Activated CD8-positive, alpha-beta T cell treated with anti-CD3 and anti-CD28 coated beads, Interleukin-2, amount 10 ng/mL, durations not matched to agents 7 days and 5 days (primary cell): ENCODE measurements at regions not wholly inside any gene's neighbourhood (a gene's known extent, or its start where the extent isn't known, plus 50 kb on each side); places are given as distances from the start of the nearest gene placed in this dataset.

Experiments
- ATAC-seq: fragments of 150-1000 bp; cut with Tn5 transposase; one replicate; pipeline ENCODE4 v1.10.0; 2021; ENCODE audit warnings: moderate library complexity
- CTCF ChIA-PET: fragments of 350-600 bp; sonication (Branson Sonifier 250); formaldehyde crosslinking; loops from one replicate; lab custom pipeline; 2021; ENCODE audit warnings: antibody characterized with exemption; lab: Charles Lee
- POLR2A ChIA-PET: fragments of 350-600 bp; sonication (Branson Sonifier 250); formaldehyde crosslinking; loops from one replicate; lab custom pipeline; 2021; ENCODE audit warnings: antibody characterized with exemption; lab: Charles Lee
- DNase-seq: peaks from one replicate; pipeline ENCODE4 v3.0.0-alpha.2; 2020
- H3K27ac Mint-ChIP-seq: one replicate; pipeline ENCODE4 v1.8.0; 2021; ENCODE audit warnings: mild to moderate bottlenecking, mixed read lengths
- H3K27me3 Mint-ChIP-seq: one replicate; pipeline ENCODE4 v1.8.0; 2021; ENCODE audit warnings: low read depth, mixed read lengths
- H3K36me3 Mint-ChIP-seq: one replicate; pipeline ENCODE4 v1.8.0; 2021; ENCODE audit warnings: low read depth, mixed read lengths
- H3K4me1 Mint-ChIP-seq: one replicate; pipeline ENCODE4 v1.8.0; 2021; ENCODE audit warnings: low read depth, mixed read lengths
- H3K4me3 Mint-ChIP-seq: one replicate; pipeline ENCODE4 v1.8.0; 2021; ENCODE audit warnings: mild to moderate bottlenecking, mixed read lengths
- H3K9me3 Mint-ChIP-seq: one replicate; pipeline ENCODE4 v1.8.0; 2022; ENCODE audit warnings: mixed read lengths; ENCODE audit not compliant: insufficient read depth

- no peaks in the 10 kb centered on the region for H3K36me3 Mint-ChIP-seq
- ATAC-seq (no peak), DNase-seq (no peak)
- no peaks in the 10 kb centered on the region for H3K27me3 Mint-ChIP-seq
- no peak overlapping the region for H3K4me3 Mint-ChIP-seq
- H3K9me3 Mint-ChIP-seq, result peaks cover 11% of the 10 kb centered on the region
- no peak overlapping the region for H3K27ac Mint-ChIP-seq
- POLR2A ChIA-PET, result interaction anchor here (0.6 kb wide), 1 partner anchor 357 kb away, joined by 3 read pairs; no protein-coding TSS in a partner anchor
- H3K4me1 Mint-ChIP-seq, result no peaks in the 10 kb centered on the region
- CTCF ChIA-PET, result no interaction called here
Measured at GRCh38 chr17:53101706-53102105, 721.0 kb upstream of the KIF2B start.

DNA sequence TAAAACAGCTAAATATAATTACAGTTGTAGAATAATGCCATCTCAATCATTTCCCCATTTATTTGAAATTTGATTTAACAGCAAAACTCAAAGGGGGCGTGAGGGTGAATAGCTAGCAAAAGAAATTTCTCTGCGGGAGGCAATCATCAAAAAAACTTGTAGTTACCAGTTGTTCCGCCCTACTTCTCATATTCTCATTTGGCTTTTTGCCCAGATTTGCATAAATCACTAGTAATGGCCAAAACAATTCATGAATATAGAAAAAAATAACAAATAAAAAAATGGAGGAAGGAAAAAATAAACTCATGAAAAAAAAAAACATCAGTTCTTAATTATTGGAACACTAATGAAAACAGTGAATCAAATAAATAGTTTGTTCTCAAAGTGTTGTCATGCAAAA lies 722.6 kb upstream of the KIF2B start:
- no peak overlapping the region for H3K4me3 Mint-ChIP-seq
- POLR2A ChIA-PET, result no interaction called here
- H3K27ac Mint-ChIP-seq, result no peak overlapping the region
- DNase-seq (no peak), ATAC-seq (no peak)
- H3K36me3 Mint-ChIP-seq, result no peaks in the 10 kb centered on the region
- peaks cover 14% of the 10 kb centered on the region for H3K9me3 Mint-ChIP-seq
- H3K4me1 Mint-ChIP-seq, result no peaks in the 10 kb centered on the region
- CTCF ChIA-PET, result no interaction called here
- H3K27me3 Mint-ChIP-seq, result no peaks in the 10 kb centered on the region

DNA sequence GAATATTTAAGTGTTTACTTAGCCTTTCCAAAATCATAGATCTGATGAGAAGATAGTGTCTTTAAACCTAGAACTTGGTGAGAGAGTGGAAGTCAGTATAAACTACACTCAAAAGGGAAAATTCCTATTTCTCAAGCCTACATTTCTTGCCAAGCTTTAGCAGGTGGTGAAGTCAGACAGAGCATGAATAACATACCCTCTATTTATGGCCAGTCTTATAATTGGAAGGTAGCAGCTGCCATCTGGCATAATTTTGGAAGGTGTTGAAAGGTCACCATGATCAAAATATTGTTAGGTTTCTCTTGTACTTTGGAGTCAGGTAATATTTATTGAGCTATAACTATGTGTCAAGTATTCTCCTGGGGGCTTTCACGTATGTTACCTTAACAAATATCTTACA lies 729.3 kb upstream of the KIF2B start:
- H3K4me3 Mint-ChIP-seq, result no peak overlapping the region
- no peak overlapping the region for H3K27ac Mint-ChIP-seq
- DNase-seq (no peak), ATAC-seq (no peak)
- H3K27me3 Mint-ChIP-seq, result no peaks in the 10 kb centered on the region
- H3K4me1 Mint-ChIP-seq, result no peaks in the 10 kb centered on the region
- H3K9me3 Mint-ChIP-seq, result peaks cover 12% of the 10 kb centered on the region
- no peaks in the 10 kb centered on the region for H3K36me3 Mint-ChIP-seq
- CTCF ChIA-PET, result no interaction called here
- POLR2A ChIA-PET, result no interaction called here

DNA sequence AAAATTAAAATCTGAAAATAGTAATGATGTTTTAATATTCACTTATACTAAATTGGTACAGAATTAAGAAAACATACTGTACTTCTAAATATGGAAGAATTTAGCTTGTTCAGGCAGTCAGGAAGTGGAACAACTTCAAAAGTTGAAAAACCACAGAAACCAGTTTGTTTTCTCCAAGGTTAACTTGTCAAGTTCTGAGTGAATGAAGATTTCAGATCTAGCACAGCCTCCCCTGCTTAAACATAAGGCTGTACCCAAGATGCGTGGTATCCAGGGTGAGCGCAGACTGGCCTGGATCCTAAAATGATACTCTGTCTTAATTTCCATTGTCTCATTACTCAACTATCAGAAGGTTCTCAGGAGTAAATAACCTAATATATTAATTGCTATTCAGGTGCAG lies 730.7 kb upstream of the KIF2B start:
- Mint-ChIP-seq H3K27ac (no peak overlapping the region), H3K4me3 (no peak overlapping the region), H3K4me1 (no peaks in the 10 kb centered on the region), H3K9me3 (peaks cover 12% of the 10 kb centered on the region), H3K36me3 (no peaks in the 10 kb centered on the region), H3K27me3 (no peaks in the 10 kb centered on the region)
- ChIA-PET CTCF (no interaction called here), POLR2A (interaction anchor here (0.6 kb wide), 1 partner anchor 423 kb away, joined by 4 read pairs; no protein-coding TSS in a partner anchor)
- ATAC-seq, result no peak
- DNase-seq, result no peak

GRCh38 chr17:53090770-53091169 lies 732.0 kb upstream of the KIF2B start:
- CTCF ChIA-PET, result no interaction called here
- Mint-ChIP-seq H3K27me3 (no peaks in the 10 kb centered on the region), H3K4me1 (no peaks in the 10 kb centered on the region), H3K4me3 (no peak overlapping the region), H3K27ac (no peak overlapping the region), H3K9me3 (peaks cover 6% of the 10 kb centered on the region), H3K36me3 (no peaks in the 10 kb centered on the region)
- POLR2A ChIA-PET, result no interaction called here
- DNase-seq (no peak), ATAC-seq (no peak)

- CTCF ChIA-PET, result no interaction called here
- Mint-ChIP-seq H3K4me1 (no peaks in the 10 kb centered on the region), H3K27ac (no peak overlapping the region), H3K9me3 (peaks cover 6% of the 10 kb centered on the region), H3K4me3 (no peak overlapping the region), H3K27me3 (no peaks in the 10 kb centered on the region), H3K36me3 (no peaks in the 10 kb centered on the region)
- DNase-seq (no peak), ATAC-seq (no peak)
- POLR2A ChIA-PET, result no interaction called here
Measured at GRCh38 chr17:53088481-53088880, 734.2 kb upstream of the KIF2B start.

GRCh38 chr17:53061446-53061845 lies 761.3 kb upstream of the KIF2B start:
- no peaks in the 10 kb centered on the region for H3K27me3 Mint-ChIP-seq
- ChIA-PET CTCF (no interaction called here), POLR2A (no interaction called here)
- no peak for ATAC-seq
- DNase-seq, result no peak
- peaks cover 17% of the 10 kb centered on the region for H3K9me3 Mint-ChIP-seq
- no peaks in the 10 kb centered on the region for H3K36me3 Mint-ChIP-seq
- no peak overlapping the region for H3K4me3 Mint-ChIP-seq
- H3K27ac Mint-ChIP-seq, result no peak overlapping the region
- no peaks in the 10 kb centered on the region for H3K4me1 Mint-ChIP-seq

GRCh38 chr17:53058031-53058430 lies 764.7 kb upstream of the KIF2B start:
- DNase-seq (no peak), ATAC-seq (no peak)
- no peaks in the 10 kb centered on the region for H3K36me3 Mint-ChIP-seq
- CTCF ChIA-PET, result no interaction called here
- H3K4me1 Mint-ChIP-seq, result no peaks in the 10 kb centered on the region
- POLR2A ChIA-PET, result no interaction called here
- H3K4me3 Mint-ChIP-seq, result no peak overlapping the region
- H3K27me3 Mint-ChIP-seq, result no peaks in the 10 kb centered on the region
- peaks cover 16% of the 10 kb centered on the region for H3K9me3 Mint-ChIP-seq
- H3K27ac Mint-ChIP-seq, result no peak overlapping the region

DNA sequence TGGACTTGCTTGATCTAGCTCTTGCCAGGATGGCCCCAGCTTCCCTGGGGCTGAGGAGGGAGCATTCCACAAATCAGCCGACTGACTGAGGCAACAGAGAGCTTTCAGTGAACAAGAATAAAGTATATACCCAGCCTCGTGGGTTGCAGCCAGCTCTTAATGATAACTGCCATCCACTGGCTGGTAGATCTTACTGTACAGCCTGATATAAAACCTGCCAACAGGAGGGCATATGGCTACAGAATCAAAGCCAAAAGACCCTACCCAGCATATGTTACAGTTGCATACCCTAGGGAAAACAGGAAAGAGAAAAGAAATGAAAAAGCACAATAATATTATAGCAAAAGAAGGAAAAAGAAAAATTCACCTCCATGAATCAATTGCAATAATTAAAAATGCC lies 775.9 kb upstream of the KIF2B start:
- Mint-ChIP-seq H3K27me3 (no peaks in the 10 kb centered on the region), H3K9me3 (peaks cover 11% of the 10 kb centered on the region), H3K4me3 (no peak overlapping the region), H3K36me3 (no peaks in the 10 kb centered on the region), H3K4me1 (no peaks in the 10 kb centered on the region), H3K27ac (no peak overlapping the region)
- ATAC-seq, result no peak
- ChIA-PET CTCF (no interaction called here), POLR2A (no interaction called here)
- DNase-seq, result no peak

GRCh38 chr17:53039981-53040380 lies 782.7 kb upstream of the KIF2B start:
- no peaks in the 10 kb centered on the region for H3K36me3 Mint-ChIP-seq
- CTCF ChIA-PET, result no interaction called here
- POLR2A ChIA-PET, result no interaction called here
- no peaks in the 10 kb centered on the region for H3K9me3 Mint-ChIP-seq
- ATAC-seq (no peak), DNase-seq (no peak)
- H3K27ac Mint-ChIP-seq, result no peak overlapping the region
- no peaks in the 10 kb centered on the region for H3K27me3 Mint-ChIP-seq
- no peak overlapping the region for H3K4me3 Mint-ChIP-seq
- H3K4me1 Mint-ChIP-seq, result no peaks in the 10 kb centered on the region

- Mint-ChIP-seq H3K27ac (no peak overlapping the region), H3K27me3 (no peaks in the 10 kb centered on the region), H3K4me1 (no peaks in the 10 kb centered on the region), H3K9me3 (peaks cover 9% of the 10 kb centered on the region), H3K36me3 (no peaks in the 10 kb centered on the region), H3K4me3 (no peak overlapping the region)
- ChIA-PET POLR2A (no interaction called here), CTCF (no interaction called here)
- DNase-seq (no peak), ATAC-seq (no peak)
Measured at GRCh38 chr17:53033297-53033696, 789.4 kb upstream of the KIF2B start.

DNA sequence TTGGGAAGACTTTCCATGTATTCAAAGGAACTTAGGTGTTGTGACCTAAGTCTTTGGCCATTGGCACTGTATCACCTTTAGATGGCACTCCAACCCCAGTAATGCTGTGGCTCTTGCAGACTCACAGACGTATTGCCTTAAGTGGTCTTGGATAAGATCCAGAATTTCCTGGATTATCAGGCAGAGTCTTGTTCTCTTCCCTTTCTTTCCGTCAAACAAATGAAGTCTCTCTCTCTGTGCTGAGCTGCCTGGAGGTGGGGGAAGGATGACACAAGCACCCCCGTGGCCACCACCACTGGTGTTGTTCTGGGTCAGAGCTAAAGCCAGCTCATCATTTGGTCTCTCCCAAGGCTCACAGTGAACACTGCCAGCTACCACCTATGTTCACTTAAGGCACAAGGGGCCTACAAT lies 789.9 kb upstream of the KIF2B start:
- no peak overlapping the region for H3K27ac Mint-ChIP-seq
- DNase-seq, result no peak
- ChIA-PET POLR2A (no interaction called here), CTCF (no interaction called here)
- no peak overlapping the region for H3K4me3 Mint-ChIP-seq
- peaks cover 9% of the 10 kb centered on the region for H3K9me3 Mint-ChIP-seq
- H3K36me3 Mint-ChIP-seq, result no peaks in the 10 kb centered on the region
- H3K4me1 Mint-ChIP-seq, result no peaks in the 10 kb centered on the region
- ATAC-seq, result no peak
- no peaks in the 10 kb centered on the region for H3K27me3 Mint-ChIP-seq

GRCh38 chr17:53017227-53017626 lies 805.5 kb upstream of the KIF2B start:
- no peaks in the 10 kb centered on the region for H3K27me3 Mint-ChIP-seq
- H3K27ac Mint-ChIP-seq, result no peak overlapping the region
- no peaks in the 10 kb centered on the region for H3K4me1 Mint-ChIP-seq
- ChIA-PET CTCF (no interaction called here), POLR2A (no interaction called here)
- no peak for DNase-seq
- no peaks in the 10 kb centered on the region for H3K36me3 Mint-ChIP-seq
- ATAC-seq, result no peak
- no peak overlapping the region for H3K4me3 Mint-ChIP-seq
- peaks cover 3% of the 10 kb centered on the region for H3K9me3 Mint-ChIP-seq
